ENCODE measurements at regions not wholly inside any gene's neighbourhood (a gene's known extent, or its start where the extent isn't known, plus 50 kb on each side); places are given as distances from the start of the nearest gene placed in this dataset.
A peak's percentile ranks its signal among the peaks of the same experiment; 100 is the strongest.
"Not testable (repeated sequence)": the region's sequence is repeated elsewhere in the genome, so short reads cannot be mapped to it uniquely, and the experiment has no call there.

DNA sequence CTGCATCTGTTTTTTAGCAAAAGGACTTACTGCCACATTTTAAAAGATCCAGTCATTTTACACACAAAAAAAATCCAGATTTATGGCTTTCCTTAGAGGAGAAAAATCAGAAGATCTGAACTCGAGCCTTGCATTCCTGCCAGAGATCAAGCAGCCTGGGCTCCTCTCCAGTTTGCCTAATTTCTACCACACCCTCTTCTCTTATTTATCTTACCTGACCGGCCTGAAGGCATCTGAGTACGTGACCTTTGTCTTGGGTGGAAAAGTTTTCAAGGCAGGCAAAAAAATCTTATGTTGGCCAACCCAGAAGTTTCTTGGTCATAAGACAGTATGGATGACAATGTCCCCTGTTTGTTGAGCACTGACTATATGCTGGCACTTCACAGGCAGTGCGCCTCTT lies 60.3 kb downstream of the CHRD start:
- DNase-seq (ENCODE audit: low read depth), result no peak

DNA sequence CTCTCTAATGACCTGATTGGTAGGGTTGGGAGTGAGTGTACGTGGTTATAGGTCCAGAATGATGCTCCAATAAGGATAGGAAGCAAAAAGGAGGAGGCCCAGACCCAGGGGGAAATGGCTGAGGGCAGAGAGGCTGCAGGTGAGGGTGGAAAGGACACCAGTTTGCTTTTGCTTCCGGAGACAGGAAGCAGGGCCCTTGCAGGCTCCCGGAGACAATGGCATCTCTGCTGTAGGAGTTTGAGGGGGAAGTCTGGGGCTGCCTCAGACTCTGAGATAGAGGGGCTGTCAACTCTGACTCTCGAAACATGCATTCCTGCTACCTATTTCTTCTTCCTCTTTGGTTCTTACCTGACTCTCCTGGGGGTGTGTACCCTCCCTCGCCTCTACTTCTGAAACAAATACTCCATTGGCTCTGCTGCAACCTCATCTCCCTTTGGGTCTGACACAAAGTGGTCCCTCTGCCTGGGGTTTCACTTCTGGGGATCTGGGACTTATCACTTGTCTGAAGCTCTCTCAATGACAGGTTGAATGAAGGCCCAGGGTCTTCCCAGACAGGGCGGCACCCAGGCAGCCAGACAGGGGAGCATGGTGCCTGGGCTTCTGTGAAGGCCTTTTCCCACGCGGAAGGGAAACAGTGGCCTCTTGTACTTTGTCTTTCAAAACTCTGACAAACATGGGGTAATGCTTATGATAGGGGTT lies 61.5 kb downstream of the CHRD start:
- DNase-seq (ENCODE audit: low read depth), result no peak

DNA sequence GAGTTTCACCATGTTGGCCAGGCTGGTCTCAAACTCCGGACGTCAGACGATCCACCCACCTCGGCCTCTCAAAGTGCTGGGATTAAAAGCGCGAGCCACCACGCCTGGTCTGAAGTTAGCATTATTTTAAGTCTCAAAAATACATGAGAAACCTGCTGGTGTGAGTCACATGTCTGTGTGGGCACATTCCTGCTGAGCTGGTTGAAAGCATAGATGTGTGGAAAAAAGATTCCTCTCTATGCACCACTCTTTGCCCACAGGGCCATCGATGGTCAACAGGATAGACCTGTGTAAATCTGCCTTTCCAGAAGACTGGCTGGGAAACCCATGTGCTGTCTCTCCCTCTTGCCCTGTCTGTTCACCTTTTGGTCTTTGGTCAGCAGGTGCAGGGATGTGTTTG lies 63.5 kb downstream of the CHRD start:
- DNase-seq (ENCODE audit: low read depth), result no peak

DNA sequence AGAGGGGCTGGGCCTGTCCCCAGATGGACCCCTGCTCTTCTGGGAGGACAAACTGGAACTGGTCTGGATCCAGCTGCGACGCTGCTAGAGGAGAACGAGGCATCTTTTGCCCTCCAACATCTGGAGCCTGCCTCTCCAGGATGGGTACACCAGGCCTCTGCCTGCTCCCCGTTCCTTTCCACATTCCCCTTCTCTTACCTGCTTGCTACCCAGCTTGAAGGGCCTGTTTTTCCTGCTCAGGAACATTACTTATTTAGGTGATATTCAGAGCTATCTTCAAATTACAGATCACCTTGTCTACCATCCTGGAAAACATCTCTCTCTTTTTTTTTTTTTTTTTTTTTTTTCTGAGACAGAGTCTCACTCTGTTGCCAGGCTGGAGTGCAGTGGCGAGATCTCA lies 64.0 kb downstream of the CHRD start:
- DNase-seq (ENCODE audit: low read depth), result no peak

DNA sequence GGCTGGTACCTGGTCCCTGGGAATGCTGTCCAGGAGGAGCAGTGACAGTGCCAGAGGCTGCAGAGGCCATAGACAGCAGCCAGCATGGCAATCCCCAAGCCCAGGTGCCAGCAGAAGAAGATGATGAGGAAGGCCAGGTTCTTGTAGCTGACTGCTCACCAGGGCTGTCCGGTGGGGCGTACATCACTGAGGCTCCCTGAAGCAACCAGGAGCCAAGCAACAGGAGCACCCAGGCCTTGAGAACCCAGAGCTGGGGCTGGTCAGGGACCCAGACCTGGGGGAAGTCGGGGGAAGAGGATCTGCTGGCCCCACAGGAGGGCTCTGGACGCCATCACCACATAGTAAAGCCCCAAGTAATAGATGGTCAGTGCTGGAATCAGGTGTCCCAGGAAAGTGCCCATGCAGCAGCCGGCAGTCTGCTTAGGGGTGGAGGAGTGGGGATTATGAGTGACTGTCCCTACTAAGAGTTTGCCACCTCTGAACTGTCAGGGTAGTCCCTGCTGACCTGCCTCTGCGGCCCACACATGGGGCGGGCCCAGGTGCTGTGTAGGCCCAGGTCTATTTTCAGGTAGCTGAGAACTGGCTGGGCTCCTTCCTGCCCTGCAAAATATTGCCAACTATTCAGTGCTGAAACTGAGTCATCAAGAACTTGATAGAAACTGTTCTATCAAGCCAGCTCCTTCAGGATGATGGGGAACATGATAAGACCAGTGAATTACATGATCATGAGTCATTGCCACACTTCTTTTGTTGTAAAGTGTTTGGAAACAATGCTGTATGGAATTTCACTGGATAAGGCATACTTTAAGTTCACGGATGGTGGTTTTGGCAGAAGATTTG lies 68.7 kb downstream of the CHRD start:
- DNase-seq (ENCODE audit: low read depth), result peak; percentile 95

DNA sequence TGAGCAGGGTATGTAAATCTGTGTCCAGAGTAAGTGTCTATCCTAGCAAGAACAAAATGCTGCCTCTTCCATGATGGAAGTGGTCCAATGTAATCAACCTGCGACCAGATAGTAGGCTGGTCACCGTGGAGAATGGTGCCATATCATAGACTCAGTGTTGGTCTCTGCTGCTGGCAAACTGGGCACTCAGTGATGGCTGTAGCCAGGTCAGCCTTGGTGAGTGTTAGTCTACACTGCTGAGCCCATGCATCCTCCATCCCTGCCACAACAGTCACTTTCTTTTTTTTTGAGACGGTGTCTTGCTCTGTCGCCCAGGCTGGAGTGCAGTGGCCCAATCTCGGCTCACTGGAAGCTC lies 69.3 kb downstream of the CHRD start:
- no peak for DNase-seq (ENCODE audit: low read depth)

DNA sequence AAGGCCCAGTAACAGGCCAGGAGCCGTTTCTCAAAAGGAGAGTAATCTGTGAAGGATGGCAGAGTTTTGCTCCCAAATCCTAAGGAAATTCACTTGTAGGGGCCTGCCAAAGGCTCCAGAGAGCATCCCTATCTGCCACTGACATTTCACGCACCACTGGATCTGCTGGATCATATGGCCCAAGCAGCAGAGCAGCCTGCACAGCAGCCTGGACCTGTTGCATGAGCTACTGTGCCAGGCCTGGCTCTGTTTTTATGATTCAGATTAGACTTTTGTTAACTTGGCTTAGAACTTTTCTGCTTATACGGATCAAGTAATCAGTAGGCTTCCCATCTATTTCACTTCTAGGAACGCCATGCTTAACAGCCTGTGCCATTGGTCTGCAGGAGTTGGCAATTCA lies 70.7 kb downstream of the CHRD start:
- DNase-seq (ENCODE audit: low read depth), result no peak

DNA sequence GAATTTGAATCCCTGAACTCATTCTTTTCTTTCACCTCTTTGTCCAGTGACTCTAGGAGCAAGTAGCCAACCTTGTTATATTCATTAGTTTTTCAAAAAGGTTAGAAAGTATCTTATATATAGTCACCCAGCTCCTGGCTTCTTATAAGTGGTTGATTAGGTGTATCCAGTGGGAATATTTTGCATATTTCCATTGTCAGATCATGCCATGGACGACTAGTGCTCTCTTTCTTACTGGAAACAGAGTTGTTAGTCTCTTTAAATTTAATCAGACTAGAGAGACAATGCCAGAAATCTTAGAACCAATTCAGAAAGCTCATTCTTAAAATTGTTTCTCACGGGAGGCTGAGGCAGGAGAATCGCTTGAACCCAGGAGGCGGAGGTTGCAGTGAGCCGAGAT lies 73.4 kb downstream of the CHRD start:
- no peak for DNase-seq (ENCODE audit: low read depth)

DNA sequence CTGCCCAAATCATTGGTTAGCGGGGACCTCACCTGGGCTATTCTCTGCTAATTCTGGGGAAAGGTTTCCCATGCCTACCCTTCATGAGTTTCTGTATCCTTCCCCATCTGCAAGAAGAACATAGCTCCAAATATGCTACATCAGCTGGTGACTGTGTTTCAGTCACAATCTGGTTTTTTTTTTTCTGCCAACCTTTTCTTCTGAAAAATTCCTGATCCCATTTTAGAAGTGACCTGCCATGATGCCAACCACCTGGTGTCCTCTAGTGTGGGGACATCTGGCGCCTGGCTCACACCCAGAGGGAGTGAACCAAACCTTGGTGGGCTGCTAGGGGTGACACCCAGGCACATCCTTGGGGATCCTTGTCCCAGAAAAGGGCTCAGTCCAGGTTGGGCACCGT lies 76.1 kb downstream of the CHRD start:
- no peak for DNase-seq (ENCODE audit: low read depth)

DNA sequence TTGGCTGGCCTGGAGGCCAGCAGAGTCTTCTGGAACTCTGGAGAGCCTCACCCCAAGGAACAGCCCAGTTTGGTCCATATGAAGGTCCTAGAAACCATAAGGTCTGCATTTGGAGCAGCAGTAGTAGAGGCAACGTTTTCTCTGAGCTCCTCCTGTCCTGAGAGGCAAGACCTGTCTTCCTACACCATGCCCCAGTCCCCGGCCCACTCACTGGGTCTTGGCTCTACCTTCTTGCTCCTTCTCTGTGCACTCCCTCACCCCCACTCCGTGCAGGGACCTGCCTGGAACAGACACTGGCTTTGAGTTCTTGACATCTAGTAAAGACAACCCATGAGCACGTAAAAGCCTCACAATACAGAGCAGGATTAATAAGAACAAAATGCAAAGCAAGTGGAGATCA lies 76.6 kb downstream of the CHRD start:
- no peak for DNase-seq (ENCODE audit: low read depth)

DNA sequence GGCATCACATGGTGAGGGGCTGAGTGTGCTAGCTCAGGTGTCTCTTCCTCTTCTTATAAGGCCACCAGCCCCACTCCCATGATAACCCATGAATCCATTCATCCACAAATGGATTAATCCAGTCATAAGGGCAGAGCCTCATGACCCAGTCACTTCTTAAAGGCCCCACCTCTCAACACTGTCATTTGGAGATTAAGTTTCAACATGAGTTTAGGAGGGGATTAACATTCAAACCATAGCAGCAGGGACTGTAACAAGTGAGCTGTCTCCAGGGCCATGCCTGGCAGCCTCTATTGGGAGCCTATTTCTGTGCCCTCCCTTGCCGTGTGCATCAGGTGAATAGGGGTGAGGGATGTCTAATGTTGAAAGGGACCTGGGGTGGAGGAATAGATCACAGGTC lies 77.5 kb downstream of the CHRD start:
- no peak for DNase-seq (ENCODE audit: low read depth)

DNA sequence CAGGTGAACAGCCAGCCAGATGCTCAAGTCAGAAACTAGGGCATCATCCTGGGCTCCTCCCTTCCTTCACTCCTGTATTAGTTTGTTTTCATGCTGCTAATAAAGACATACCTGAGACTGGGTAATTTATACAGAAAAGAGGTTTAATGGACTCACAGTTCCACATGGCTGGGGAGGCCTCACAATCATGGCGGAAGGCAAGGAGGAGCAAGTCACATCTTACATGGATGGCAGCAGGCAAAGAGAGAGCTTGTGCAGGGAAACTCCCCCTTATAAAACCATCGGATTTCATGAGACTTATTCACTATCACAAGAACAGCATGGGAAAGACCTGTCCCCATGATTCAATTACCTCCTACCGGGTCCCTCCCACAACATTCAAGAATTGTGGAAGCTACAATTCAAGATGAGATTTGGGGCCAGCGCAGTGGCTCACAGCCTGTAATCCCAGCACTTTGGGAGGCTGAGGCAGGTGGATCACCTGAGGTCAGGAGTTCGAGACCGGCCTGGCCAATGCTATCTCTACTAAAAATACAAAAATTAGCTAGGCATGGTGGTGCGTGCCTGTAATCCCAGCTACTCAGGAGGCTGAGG lies 78.0 kb downstream of the CHRD start:
- DNase-seq (ENCODE audit: low read depth), result not testable (repeated sequence)

DNA sequence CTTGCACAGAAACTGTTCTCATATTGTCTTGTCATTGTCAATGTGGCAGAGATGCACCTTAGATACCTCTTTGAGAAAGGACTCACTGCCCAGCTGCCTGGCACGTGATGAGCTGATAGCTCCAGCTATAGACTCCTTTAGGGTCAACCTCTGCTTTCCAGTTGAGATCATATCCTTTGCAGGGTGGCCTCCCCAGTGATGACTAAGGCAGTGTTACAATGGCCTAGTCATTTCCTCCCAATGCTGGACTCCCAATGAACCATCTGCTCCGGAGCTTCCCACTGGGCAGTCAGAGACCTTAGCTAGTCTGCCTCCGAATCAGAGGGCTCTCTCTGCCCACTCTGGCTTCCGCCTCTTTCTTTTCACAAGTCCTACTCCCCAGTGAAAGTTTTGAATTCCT lies 79.5 kb downstream of the CHRD start:
- DNase-seq (ENCODE audit: low read depth), result peak; percentile 93

DNA sequence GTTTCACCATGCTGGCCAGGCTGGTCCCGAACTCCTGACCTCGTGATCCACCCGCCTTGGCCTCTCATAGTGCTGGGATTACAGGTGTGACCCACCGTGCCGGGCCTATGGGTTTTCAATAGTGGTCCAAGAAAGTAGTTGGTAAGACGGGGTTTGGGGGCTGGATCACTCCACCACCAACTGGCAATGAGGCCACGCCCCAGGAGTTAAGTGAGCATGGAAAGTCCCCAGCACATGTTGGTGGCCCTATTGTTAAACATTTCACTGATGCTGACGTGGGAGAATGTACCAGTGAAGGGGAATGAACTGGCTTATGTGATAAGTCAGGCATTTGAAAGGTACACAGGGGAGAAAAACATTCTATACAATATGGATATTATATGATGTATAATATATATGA lies 80.4 kb downstream of the CHRD start:
- no peak for DNase-seq (ENCODE audit: low read depth)

DNA sequence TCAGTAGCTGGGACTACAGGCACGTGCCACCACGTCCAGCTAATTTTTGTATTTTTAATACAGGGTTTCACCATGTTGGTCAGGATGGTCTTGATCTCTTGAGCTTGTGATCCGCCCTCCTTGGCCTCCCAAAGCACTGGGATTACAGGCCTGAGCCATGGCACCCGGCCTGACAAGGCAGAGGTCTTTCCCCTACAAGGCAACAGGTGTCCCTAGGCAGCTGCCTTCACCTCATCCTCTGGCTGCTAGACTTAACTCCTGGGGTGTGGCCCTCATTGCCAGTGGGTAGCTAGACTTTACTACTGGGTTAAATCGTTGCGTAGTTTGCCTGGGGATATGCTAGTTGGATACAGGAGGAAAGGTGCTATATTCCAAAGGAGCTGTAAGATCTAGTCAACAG lies 81.4 kb downstream of the CHRD start:
- no peak for DNase-seq (ENCODE audit: low read depth)

DNA sequence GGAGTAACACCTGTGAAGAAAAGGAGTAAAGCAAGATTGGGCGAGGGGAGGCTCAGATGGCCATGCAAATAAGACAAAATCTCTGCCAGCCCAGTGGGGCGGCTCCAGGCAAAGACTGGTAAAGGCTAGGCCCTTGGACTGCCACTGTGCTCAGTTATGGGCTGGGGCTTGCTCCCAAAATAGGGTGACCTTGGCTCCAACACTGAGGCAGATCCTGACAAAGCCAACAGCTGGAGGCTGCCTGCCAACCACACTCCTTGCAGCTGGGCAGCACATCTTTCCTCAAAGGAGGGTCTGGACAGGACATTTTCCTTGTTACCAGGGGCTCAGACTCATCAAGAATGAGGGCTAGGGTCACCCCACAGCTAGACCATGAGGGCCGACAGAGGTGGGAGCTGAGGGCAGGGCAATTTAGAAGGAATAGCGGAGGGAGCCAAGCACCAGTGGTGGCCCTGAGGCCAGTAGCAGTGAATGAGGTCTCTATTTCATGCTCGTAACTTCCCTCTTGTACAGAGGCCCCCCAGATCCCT lies 86.1 kb downstream of the CHRD start:
- no peak for DNase-seq (ENCODE audit: low read depth)

DNA sequence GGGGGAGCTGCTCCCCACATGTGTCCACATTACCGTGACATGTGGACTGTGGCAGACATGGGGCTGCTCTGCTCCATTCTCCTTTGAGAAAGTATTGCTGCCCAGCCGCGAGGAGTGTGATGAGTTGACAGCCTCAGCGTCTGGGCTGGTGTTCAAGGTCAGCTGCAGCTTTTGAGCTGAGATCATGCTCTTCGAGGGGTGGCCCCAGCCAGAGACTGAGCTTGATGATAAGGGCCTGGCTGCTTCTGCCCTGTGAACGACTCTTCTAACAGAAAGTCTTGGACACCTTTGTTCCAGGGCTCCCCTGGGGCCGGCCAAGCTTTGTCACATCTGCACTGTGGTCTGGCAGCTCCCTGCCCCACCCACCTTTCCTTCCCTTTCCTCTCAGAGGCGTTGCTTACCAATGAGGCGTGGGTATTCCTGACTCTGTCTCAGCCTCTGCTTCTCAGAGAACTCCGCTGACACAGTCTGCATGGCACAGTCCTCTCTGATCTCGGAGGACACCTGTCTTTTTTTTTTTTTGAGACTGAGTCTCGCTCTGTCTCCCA lies 86.6 kb downstream of the CHRD start:
- no peak for DNase-seq (ENCODE audit: low read depth)

DNA sequence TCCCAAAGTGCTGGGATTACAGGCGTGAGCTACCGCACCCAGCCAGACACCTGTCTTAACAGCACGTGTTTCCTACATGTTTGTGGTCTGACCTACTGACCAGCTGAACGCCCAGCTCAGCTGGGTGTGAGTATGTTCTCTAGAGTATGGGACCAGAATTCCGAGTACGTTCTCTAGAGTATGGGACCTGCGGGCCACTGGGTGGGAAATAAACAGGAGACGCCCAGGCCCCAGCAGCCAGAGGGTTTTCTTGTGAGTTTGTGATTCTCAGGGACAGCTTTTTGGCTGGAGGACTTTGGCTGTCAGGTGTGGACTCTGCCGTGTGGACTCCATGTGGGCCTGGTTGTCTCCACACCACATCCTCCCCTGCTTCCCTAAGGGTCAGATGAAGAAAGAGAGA lies 87.3 kb downstream of the CHRD start:
- no peak for DNase-seq (ENCODE audit: low read depth)

DNA sequence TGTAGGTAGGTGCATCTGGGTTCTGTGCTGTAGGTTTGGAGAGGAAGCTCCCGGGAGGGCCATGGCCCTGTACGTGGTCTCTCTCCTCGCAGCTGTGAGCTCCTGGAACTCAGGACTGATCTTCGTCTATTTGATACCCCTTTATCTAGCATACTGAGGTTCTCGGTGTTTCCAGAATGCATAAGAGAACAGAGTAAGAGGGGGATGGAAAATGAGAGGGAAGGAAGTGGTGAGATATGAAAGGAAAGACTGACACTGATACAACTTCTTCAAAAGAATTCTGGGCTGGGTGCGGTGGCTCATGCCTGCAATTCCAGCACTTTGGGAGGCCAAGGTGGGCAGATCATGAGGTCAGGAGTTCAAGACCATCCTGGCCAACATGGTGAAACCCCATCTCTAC lies 90.7 kb downstream of the CHRD start:
- DNase-seq (ENCODE audit: low read depth), result no peak

DNA sequence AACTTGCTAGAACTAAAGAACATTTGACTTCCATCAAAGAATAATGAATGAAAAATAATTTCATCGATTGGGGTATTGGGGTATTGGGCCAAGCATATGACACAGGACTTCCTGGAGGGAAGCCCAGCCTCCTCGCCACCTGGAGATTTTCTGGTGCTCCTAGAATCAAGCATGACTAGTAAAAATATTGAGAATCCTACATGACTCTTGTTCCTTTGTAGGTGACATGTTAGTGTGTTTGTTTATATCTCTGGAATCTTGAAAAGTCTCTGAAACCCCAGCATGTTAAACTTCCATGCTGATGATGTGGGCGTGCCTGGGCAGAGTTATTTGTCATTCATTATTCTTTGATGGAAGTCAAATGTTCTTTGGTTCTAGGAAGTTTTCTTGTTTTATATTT lies 90.1 kb upstream of the EPHB3 start:
- no peak for DNase-seq (ENCODE audit: low read depth)

DNA sequence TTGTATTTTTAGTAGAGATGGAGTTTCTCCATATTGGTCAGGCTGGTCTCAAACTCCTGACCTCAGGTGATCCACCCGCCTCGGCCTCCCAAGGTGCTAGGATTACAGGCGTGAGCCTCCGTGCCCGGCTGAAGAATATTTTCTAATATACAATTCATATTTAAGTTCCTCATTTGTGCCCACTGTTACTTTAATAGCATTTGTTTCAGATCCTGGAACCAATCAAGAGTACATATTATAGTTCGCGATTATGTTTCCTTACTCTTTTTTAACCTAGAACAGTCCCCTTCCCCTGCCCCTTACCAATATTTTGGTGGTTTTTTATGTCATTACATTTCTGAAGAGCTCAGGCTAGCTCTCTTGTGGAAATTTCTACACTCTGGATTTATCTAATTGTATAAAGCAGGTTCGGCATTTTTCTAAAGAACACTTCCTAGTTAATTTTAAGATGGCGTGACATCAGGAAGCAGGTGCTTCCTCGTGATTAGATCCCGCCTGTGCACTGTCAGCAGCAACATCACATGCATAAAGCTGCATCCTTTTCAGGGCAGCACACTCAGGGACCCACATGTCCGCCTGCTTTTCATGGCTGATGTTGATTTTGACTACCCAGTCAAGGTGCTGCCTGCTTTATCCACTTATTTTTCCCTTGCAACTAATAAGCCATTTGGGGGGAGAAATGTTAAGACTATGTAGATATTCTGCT lies 88.7 kb upstream of the EPHB3 start:
- no peak for DNase-seq (ENCODE audit: low read depth)

DNA sequence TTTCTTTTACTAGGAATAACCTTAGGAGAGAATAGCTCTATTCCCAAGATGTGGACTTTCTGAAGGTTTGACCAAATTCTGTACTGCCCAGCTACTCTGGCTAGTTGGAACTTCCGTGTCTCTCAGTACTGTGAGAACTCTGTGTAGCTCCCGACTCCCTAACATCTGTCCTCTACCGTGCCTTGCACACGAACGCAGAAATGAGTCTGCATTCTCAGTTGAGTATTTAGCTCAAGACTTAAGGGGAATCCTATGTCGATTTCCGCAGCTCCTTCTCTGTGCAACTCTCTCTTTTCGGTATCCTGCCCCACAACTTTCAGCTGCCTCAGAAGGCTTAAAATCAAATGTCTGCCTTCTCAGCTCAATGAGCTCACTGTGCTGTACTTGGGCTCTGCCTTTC lies 86.7 kb upstream of the EPHB3 start:
- no peak for DNase-seq (ENCODE audit: low read depth)
